ENCODE measurements at regions not wholly inside any gene's neighbourhood (a gene's known extent, or its start where the extent isn't known, plus 50 kb on each side); places are given as distances from the start of the nearest gene placed in this dataset.

DNA sequence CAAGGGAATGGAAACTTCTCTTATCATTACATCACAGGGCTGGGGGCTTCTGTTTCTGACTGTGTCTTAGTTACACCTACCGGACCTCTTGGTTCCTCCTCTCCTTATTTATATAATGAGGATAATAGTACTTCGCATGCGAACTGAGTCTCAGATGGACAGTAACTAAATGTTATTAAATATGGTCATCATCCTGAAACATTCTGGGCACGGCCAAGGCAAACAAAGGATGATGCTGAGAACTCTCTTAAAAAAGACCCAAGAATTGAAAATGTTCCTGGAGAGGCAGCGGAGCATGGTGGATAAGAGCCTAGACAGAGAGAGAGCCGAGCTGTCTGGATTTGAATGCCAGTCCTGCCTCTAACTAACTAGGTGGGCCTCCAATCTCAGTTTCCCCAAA, 119.8 kb upstream of the SASH1 start:
- no peak overlapping the region for H2AFZ ChIP-seq (ENCODE audit: insufficient read depth, low read depth, low read length, poor library complexity, severe bottlenecking)
- TF ChIP-seq, protein P1, sequence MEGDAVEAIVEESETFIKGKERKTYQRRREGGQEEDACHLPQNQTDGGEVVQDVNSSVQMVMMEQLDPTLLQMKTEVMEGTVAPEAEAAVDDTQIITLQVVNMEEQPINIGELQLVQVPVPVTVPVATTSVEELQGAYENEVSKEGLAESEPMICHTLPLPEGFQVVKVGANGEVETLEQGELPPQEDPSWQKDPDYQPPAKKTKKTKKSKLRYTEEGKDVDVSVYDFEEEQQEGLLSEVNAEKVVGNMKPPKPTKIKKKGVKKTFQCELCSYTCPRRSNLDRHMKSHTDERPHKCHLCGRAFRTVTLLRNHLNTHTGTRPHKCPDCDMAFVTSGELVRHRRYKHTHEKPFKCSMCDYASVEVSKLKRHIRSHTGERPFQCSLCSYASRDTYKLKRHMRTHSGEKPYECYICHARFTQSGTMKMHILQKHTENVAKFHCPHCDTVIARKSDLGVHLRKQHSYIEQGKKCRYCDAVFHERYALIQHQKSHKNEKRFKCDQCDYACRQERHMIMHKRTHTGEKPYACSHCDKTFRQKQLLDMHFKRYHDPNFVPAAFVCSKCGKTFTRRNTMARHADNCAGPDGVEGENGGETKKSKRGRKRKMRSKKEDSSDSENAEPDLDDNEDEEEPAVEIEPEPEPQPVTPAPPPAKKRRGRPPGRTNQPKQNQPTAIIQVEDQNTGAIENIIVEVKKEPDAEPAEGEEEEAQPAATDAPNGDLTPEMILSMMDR (IDR thresholded peaks at IDR 0.05): no peak
- H3K9me3 ChIP-seq (replicated peaks in 1 of 2; ENCODE audit: control insufficient read depth in 1 of 2, insufficient read depth in 1 of 2, low read length in 2 of 2): no peaks in the 10 kb centered on the region
- H3K4me1 ChIP-seq (ENCODE audit: control insufficient read depth in 1 of 2, insufficient read depth in 2 of 2, low read length in 2 of 2): no peaks in the 10 kb centered on the region
- H3K4me3 Mint-ChIP-seq: no peak overlapping the region
- H3K9ac ChIP-seq (ENCODE audit: insufficient read depth, low read length, poor library complexity, severe bottlenecking): no peak overlapping the region
- H3K27me3 Mint-ChIP-seq (ENCODE audit: low read depth in 3 of 3): peaks cover 7 to 17% (median 15%) of the 10 kb centered on the region in 3 donors
- no CpG with 5 or more reads among the region's 6 CpGs for WGBS (ENCODE audit: insufficient coverage)
- H3K36me3 Mint-ChIP-seq: no peaks in the 10 kb centered on the region
- no peak overlapping the region for H3K4me2 ChIP-seq (replicated peaks; ENCODE audit: extremely low read depth, low read length, poor library complexity, severe bottlenecking)
- H3K9me3 Mint-ChIP-seq: peaks cover 0 to 2% (median 0%) of the 10 kb centered on the region in 7 donors
- no peaks in the 10 kb centered on the region for H4K20me1 ChIP-seq (ENCODE audit: insufficient read depth, low read length)
- intact Hi-C loops (cut with micrococcal nuclease): no loop called here
- peaks cover 2 to 21% of the 10 kb centered on the region in 2 donors for H3K27me3 ChIP-seq (ENCODE audit: control insufficient read depth in 2 of 2, insufficient read depth in 2 of 2, low read length in 2 of 2)
- no peak for DNase-seq
- H3K4me1 Mint-ChIP-seq: no peaks in the 10 kb centered on the region
- no peak overlapping the region for H3K27ac ChIP-seq (ENCODE audit: low read depth in 1 of 2, low read length in 2 of 2)
- no peak overlapping the region for H3K4me3 ChIP-seq (replicated peaks in 1 of 3; ENCODE audit: low read depth in 2 of 3, low read length in 3 of 3)
- H3K27ac Mint-ChIP-seq: no peak overlapping the region
- H3K36me3 ChIP-seq (replicated peaks in 1 of 2; ENCODE audit: control insufficient read depth in 1 of 2, insufficient read depth in 2 of 2, low read length in 2 of 2): no peaks in the 10 kb centered on the region
- no peaks in the 10 kb centered on the region for H3K79me2 ChIP-seq (ENCODE audit: insufficient read depth, low read length)

DNA sequence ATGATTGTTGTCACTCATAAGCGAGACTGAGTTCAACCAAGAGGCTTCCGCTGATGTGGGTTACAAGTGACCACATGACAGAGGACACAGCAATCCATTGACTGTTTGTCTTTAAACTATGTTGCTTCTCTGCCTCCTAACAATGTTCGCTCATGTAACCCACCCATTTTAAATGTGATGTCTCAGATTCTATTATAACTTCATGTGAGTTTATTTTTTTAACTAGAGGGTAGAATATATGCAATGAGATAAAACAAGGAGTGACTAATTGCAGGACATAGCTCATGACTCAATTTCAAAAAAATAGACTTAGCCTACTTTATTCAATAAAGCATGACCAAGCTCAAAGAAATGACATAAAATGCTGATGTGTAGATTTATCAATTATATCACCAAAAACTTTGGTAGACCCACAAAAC, 119.2 kb upstream of the SASH1 start:
- H3K27ac Mint-ChIP-seq: no peak overlapping the region

More for the DNA sequence above, 119.2 kb upstream of the SASH1 start:
- Histone ChIP-seq H3K27ac (ENCODE audit: low read depth in 1 of 2, low read length in 2 of 2) (no peak overlapping the region), H4K20me1 (ENCODE audit: insufficient read depth, low read length) (no peaks in the 10 kb centered on the region), H3K27me3 (ENCODE audit: control insufficient read depth in 2 of 2, insufficient read depth in 2 of 2, low read length in 2 of 2) (peaks cover 2 to 21% of the 10 kb centered on the region in 2 donors), H3K4me1 (ENCODE audit: control insufficient read depth in 1 of 2, insufficient read depth in 2 of 2, low read length in 2 of 2) (no peaks in the 10 kb centered on the region), H3K9ac (ENCODE audit: insufficient read depth, low read length, poor library complexity, severe bottlenecking) (no peak overlapping the region), H3K9me3 (replicated peaks in 1 of 2; ENCODE audit: control insufficient read depth in 1 of 2, insufficient read depth in 1 of 2, low read length in 2 of 2) (no peaks in the 10 kb centered on the region), H3K79me2 (ENCODE audit: insufficient read depth, low read length) (no peaks in the 10 kb centered on the region), H2AFZ (ENCODE audit: insufficient read depth, low read depth, low read length, poor library complexity, severe bottlenecking) (no peak overlapping the region), H3K4me3 (replicated peaks in 1 of 3; ENCODE audit: low read depth in 2 of 3, low read length in 3 of 3) (no peak overlapping the region), H3K36me3 (replicated peaks in 1 of 2; ENCODE audit: control insufficient read depth in 1 of 2, insufficient read depth in 2 of 2, low read length in 2 of 2) (no peaks in the 10 kb centered on the region), H3K4me2 (replicated peaks; ENCODE audit: extremely low read depth, low read length, poor library complexity, severe bottlenecking) (no peak overlapping the region)
- peaks cover 0 to 2% (median 0%) of the 10 kb centered on the region in 7 donors for H3K9me3 Mint-ChIP-seq
- peaks cover 7 to 17% (median 15%) of the 10 kb centered on the region in 3 donors for H3K27me3 Mint-ChIP-seq (ENCODE audit: low read depth in 3 of 3)
- intact Hi-C loops (cut with micrococcal nuclease): no loop called here
- TF ChIP-seq, protein P1 (IDR thresholded peaks at IDR 0.05): no peak
- 100% methylated on average over 2 of the region's 3 CpGs for WGBS (ENCODE audit: insufficient coverage)
- no peak overlapping the region for H3K4me3 Mint-ChIP-seq
- no peaks in the 10 kb centered on the region for H3K4me1 Mint-ChIP-seq
- DNase-seq: no peak
- no peaks in the 10 kb centered on the region for H3K36me3 Mint-ChIP-seq
